ENCODE measurements at regions not wholly inside any gene's neighbourhood (a gene's known extent, or its start where the extent isn't known, plus 50 kb on each side); places are given as distances from the start of the nearest gene placed in this dataset.

- Histone ChIP-seq H3K4me1 (ENCODE audit: control extremely low read depth in 1 of 4, control insufficient read depth in 4 of 4, insufficient read depth in 4 of 4, low read length in 3 of 4) (peaks cover 0 to 9% (median 2%) of the 10 kb centered on the region in 4 experiments), H3K4me3 (ENCODE audit: control insufficient read depth in 1 of 7, extremely low read depth in 1 of 7, insufficient read depth in 4 of 7, low read depth in 2 of 7, low read length in 6 of 7) (peak overlapping the region in 1 of 7 experiments; percentile 6), H3K36me3 (ENCODE audit: control insufficient read depth in 4 of 4, insufficient read depth in 4 of 4, low read length in 3 of 4) (no peaks in the 10 kb centered on the region), H3K27me3 (replicated peaks in 2 of 5; ENCODE audit: control insufficient read depth in 4 of 5, insufficient read depth in 5 of 5, low read length in 4 of 5) (no peaks in the 10 kb centered on the region), H3K9me3 (ENCODE audit: control extremely low read depth in 1 of 5, control insufficient read depth in 4 of 5, insufficient read depth in 2 of 5, low read depth in 1 of 5, low read length in 4 of 5) (no peaks in the 10 kb centered on the region), H3K27ac (ENCODE audit: insufficient read depth in 1 of 2, low read depth in 1 of 2, low read length in 2 of 2, poor library complexity in 1 of 2, severe bottlenecking in 2 of 2) (no peak overlapping the region)
- peak in 2 of 3 donors; percentile 61 to 72 for DNase-seq
- WGBS (ENCODE audit: insufficient coverage): no CpG with 5 or more reads among the region's 4 CpGs
- CTCF ChIA-PET: no interaction called here
- POLR2A ChIA-PET: no interaction called here
Measured at GRCh38 chr20:18956890-18957289, 143.3 kb downstream of the SCP2D1 start.

- Histone ChIP-seq H3K27me3 (replicated peaks in 2 of 5; ENCODE audit: control insufficient read depth in 4 of 5, insufficient read depth in 5 of 5, low read length in 4 of 5) (no peaks in the 10 kb centered on the region), H3K4me3 (ENCODE audit: control insufficient read depth in 1 of 7, extremely low read depth in 1 of 7, insufficient read depth in 4 of 7, low read depth in 2 of 7, low read length in 6 of 7) (no peak overlapping the region), H3K9me3 (ENCODE audit: control extremely low read depth in 1 of 5, control insufficient read depth in 4 of 5, insufficient read depth in 2 of 5, low read depth in 1 of 5, low read length in 4 of 5) (no peaks in the 10 kb centered on the region), H3K27ac (ENCODE audit: insufficient read depth in 1 of 2, low read depth in 1 of 2, low read length in 2 of 2, poor library complexity in 1 of 2, severe bottlenecking in 2 of 2) (no peak overlapping the region), H3K36me3 (ENCODE audit: control insufficient read depth in 4 of 4, insufficient read depth in 4 of 4, low read length in 3 of 4) (no peaks in the 10 kb centered on the region), H3K4me1 (ENCODE audit: control extremely low read depth in 1 of 4, control insufficient read depth in 4 of 4, insufficient read depth in 4 of 4, low read length in 3 of 4) (peaks cover 0 to 9% (median 2%) of the 10 kb centered on the region in 4 experiments)
- no peak for DNase-seq
- 100% methylated on average over 1 of the region's 2 CpGs for WGBS (ENCODE audit: insufficient coverage)
- ChIA-PET CTCF (no interaction called here), POLR2A (no interaction called here)
Measured at GRCh38 chr20:18957328-18957727, 143.7 kb downstream of the SCP2D1 start.

- no peak overlapping the region for H3K27ac ChIP-seq (ENCODE audit: insufficient read depth in 1 of 2, low read depth in 1 of 2, low read length in 2 of 2, poor library complexity in 1 of 2, severe bottlenecking in 2 of 2)
- ChIA-PET CTCF (no interaction called here), POLR2A (no interaction called here)
- no peaks in the 10 kb centered on the region for H3K27me3 ChIP-seq (replicated peaks in 2 of 5; ENCODE audit: control insufficient read depth in 4 of 5, insufficient read depth in 5 of 5, low read length in 4 of 5)
- H3K36me3 ChIP-seq (ENCODE audit: control insufficient read depth in 4 of 4, insufficient read depth in 4 of 4, low read length in 3 of 4): no peaks in the 10 kb centered on the region
- WGBS (ENCODE audit: insufficient coverage): 99% methylated on average over 5 of the region's 5 CpGs
- no peak for DNase-seq
- H3K4me1 ChIP-seq (ENCODE audit: control extremely low read depth in 1 of 4, control insufficient read depth in 4 of 4, insufficient read depth in 4 of 4, low read length in 3 of 4): no peaks in the 10 kb centered on the region
- no peaks in the 10 kb centered on the region for H3K9me3 ChIP-seq (ENCODE audit: control extremely low read depth in 1 of 5, control insufficient read depth in 4 of 5, insufficient read depth in 2 of 5, low read depth in 1 of 5, low read length in 4 of 5)
- H3K4me3 ChIP-seq (ENCODE audit: control insufficient read depth in 1 of 7, extremely low read depth in 1 of 7, insufficient read depth in 4 of 7, low read depth in 2 of 7, low read length in 6 of 7): no peak overlapping the region
Measured at GRCh38 chr20:18971121-18971520, 157.5 kb downstream of the SCP2D1 start.

GRCh38 chr20:18971574-18971973 is 158.0 kb downstream of the SCP2D1 start:
- ChIA-PET CTCF (no interaction called here), POLR2A (no interaction called here)
- WGBS (ENCODE audit: insufficient coverage): no CpG with 5 or more reads among the region's 2 CpGs

GRCh38 chr20:18972251-18972876 is 158.8 kb downstream of the SCP2D1 start:
- H3K9me3 ChIP-seq (ENCODE audit: control extremely low read depth in 1 of 5, control insufficient read depth in 4 of 5, insufficient read depth in 2 of 5, low read depth in 1 of 5, low read length in 4 of 5): no peaks in the 10 kb centered on the region
- WGBS (ENCODE audit: insufficient coverage): 88% methylated on average over 3 of the region's 3 CpGs
- no peaks in the 10 kb centered on the region for H3K4me1 ChIP-seq (ENCODE audit: control extremely low read depth in 1 of 4, control insufficient read depth in 4 of 4, insufficient read depth in 4 of 4, low read length in 3 of 4)

More at GRCh38 chr20:18971574-18971973, 158.0 kb downstream of the SCP2D1 start:
- Histone ChIP-seq H3K4me3 (ENCODE audit: control insufficient read depth in 1 of 7, extremely low read depth in 1 of 7, insufficient read depth in 4 of 7, low read depth in 2 of 7, low read length in 6 of 7) (no peak overlapping the region), H3K27me3 (replicated peaks in 2 of 5; ENCODE audit: control insufficient read depth in 4 of 5, insufficient read depth in 5 of 5, low read length in 4 of 5) (no peaks in the 10 kb centered on the region), H3K4me1 (ENCODE audit: control extremely low read depth in 1 of 4, control insufficient read depth in 4 of 4, insufficient read depth in 4 of 4, low read length in 3 of 4) (no peaks in the 10 kb centered on the region), H3K27ac (ENCODE audit: insufficient read depth in 1 of 2, low read depth in 1 of 2, low read length in 2 of 2, poor library complexity in 1 of 2, severe bottlenecking in 2 of 2) (no peak overlapping the region), H3K36me3 (ENCODE audit: control insufficient read depth in 4 of 4, insufficient read depth in 4 of 4, low read length in 3 of 4) (no peaks in the 10 kb centered on the region), H3K9me3 (ENCODE audit: control extremely low read depth in 1 of 5, control insufficient read depth in 4 of 5, insufficient read depth in 2 of 5, low read depth in 1 of 5, low read length in 4 of 5) (no peaks in the 10 kb centered on the region)
- no peak for DNase-seq

GRCh38 chr20:18973529-18974173 is 160.1 kb downstream of the SCP2D1 start:
- Histone ChIP-seq H3K4me1 (ENCODE audit: control extremely low read depth in 1 of 4, control insufficient read depth in 4 of 4, insufficient read depth in 4 of 4, low read length in 3 of 4) (peaks cover 0 to 9% (median 7%) of the 10 kb centered on the region in 4 experiments), H3K4me3 (ENCODE audit: control insufficient read depth in 1 of 7, extremely low read depth in 1 of 7, insufficient read depth in 4 of 7, low read depth in 2 of 7, low read length in 6 of 7) (no peak overlapping the region), H3K27me3 (replicated peaks in 2 of 5; ENCODE audit: control insufficient read depth in 4 of 5, insufficient read depth in 5 of 5, low read length in 4 of 5) (no peaks in the 10 kb centered on the region), H3K36me3 (ENCODE audit: control insufficient read depth in 4 of 4, insufficient read depth in 4 of 4, low read length in 3 of 4) (no peaks in the 10 kb centered on the region), H3K9me3 (ENCODE audit: control extremely low read depth in 1 of 5, control insufficient read depth in 4 of 5, insufficient read depth in 2 of 5, low read depth in 1 of 5, low read length in 4 of 5) (no peaks in the 10 kb centered on the region), H3K27ac (ENCODE audit: insufficient read depth in 1 of 2, low read depth in 1 of 2, low read length in 2 of 2, poor library complexity in 1 of 2, severe bottlenecking in 2 of 2) (no peak overlapping the region)
- CTCF ChIA-PET: interaction anchor here (1.0 kb wide), 1 partner anchor 32 kb away, joined by 3 read pairs; no protein-coding TSS in a partner anchor
- POLR2A ChIA-PET: no interaction called here
- 78% methylated on average over 6 of the region's 7 CpGs for WGBS (ENCODE audit: insufficient coverage)
- DNase-seq: no peak

More at GRCh38 chr20:18972251-18972876, 158.8 kb downstream of the SCP2D1 start:
- Histone ChIP-seq H3K4me3 (ENCODE audit: control insufficient read depth in 1 of 7, extremely low read depth in 1 of 7, insufficient read depth in 4 of 7, low read depth in 2 of 7, low read length in 6 of 7) (no peak overlapping the region), H3K27ac (ENCODE audit: insufficient read depth in 1 of 2, low read depth in 1 of 2, low read length in 2 of 2, poor library complexity in 1 of 2, severe bottlenecking in 2 of 2) (no peak overlapping the region), H3K36me3 (ENCODE audit: control insufficient read depth in 4 of 4, insufficient read depth in 4 of 4, low read length in 3 of 4) (no peaks in the 10 kb centered on the region), H3K27me3 (replicated peaks in 2 of 5; ENCODE audit: control insufficient read depth in 4 of 5, insufficient read depth in 5 of 5, low read length in 4 of 5) (no peaks in the 10 kb centered on the region)
- DNase-seq: no peak
- CTCF ChIA-PET: interaction anchor here (1.0 kb wide), 1 partner anchor 31 kb away, joined by 3 read pairs; no protein-coding TSS in a partner anchor
- POLR2A ChIA-PET: no interaction called here

GRCh38 chr20:18974660-18975059 is 161.1 kb downstream of the SCP2D1 start:
- no peak for DNase-seq
- H3K27me3 ChIP-seq (replicated peaks in 2 of 5; ENCODE audit: control insufficient read depth in 4 of 5, insufficient read depth in 5 of 5, low read length in 4 of 5): no peaks in the 10 kb centered on the region
- H3K9me3 ChIP-seq (ENCODE audit: control extremely low read depth in 1 of 5, control insufficient read depth in 4 of 5, insufficient read depth in 2 of 5, low read depth in 1 of 5, low read length in 4 of 5): no peaks in the 10 kb centered on the region
- POLR2A ChIA-PET: no interaction called here
- WGBS (ENCODE audit: insufficient coverage): 100% methylated on average over 1 of the region's 1 CpG
- CTCF ChIA-PET: no interaction called here
- no peaks in the 10 kb centered on the region for H3K36me3 ChIP-seq (ENCODE audit: control insufficient read depth in 4 of 4, insufficient read depth in 4 of 4, low read length in 3 of 4)
- no peak overlapping the region for H3K4me3 ChIP-seq (ENCODE audit: control insufficient read depth in 1 of 7, extremely low read depth in 1 of 7, insufficient read depth in 4 of 7, low read depth in 2 of 7, low read length in 6 of 7)
- H3K4me1 ChIP-seq (ENCODE audit: control extremely low read depth in 1 of 4, control insufficient read depth in 4 of 4, insufficient read depth in 4 of 4, low read length in 3 of 4): peaks cover 0 to 9% (median 8%) of the 10 kb centered on the region in 4 experiments
- no peak overlapping the region for H3K27ac ChIP-seq (ENCODE audit: insufficient read depth in 1 of 2, low read depth in 1 of 2, low read length in 2 of 2, poor library complexity in 1 of 2, severe bottlenecking in 2 of 2)

Measured in common myeloid progenitor, CD34-positive (primary cell).